GM23248 (cell line): ENCODE measurements at regions not wholly inside any gene's neighbourhood (a gene's known extent, or its start where the extent isn't known, plus 50 kb on each side); places are given as distances from the start of the nearest gene placed in this dataset.

ENCODE experiments used
- EZH2 ChIP-seq: fragments of 200-600 bp; sonication (generic); IDR thresholded peaks from 2 replicates; pipeline ENCODE4 v1.6.1; 2018; ENCODE audit warnings: antibody characterized with exemption, mild to moderate bottlenecking; ENCODE audit not compliant: insufficient read depth, poor library complexity, severe bottlenecking
- EZH2phosphoT487 ChIP-seq: fragments of 200-600 bp; sonication (generic); IDR thresholded peaks from 2 replicates; pipeline ENCODE4 v1.6.1; 2018; ENCODE audit warnings: antibody characterized with exemption, moderate library complexity, mild to moderate bottlenecking, low read depth; ENCODE audit not compliant: insufficient read depth

GRCh38 chr4:82138374-82138773 lies 235.4 kb downstream of the HNRNPD start:
- TF ChIP-seq EZH2 (no peak), EZH2phosphoT487 (no peak)
